ENCODE measurements at regions not wholly inside any gene's neighbourhood (a gene's known extent, or its start where the extent isn't known, plus 50 kb on each side); places are given as distances from the start of the nearest gene placed in this dataset.
"Not testable (repeated sequence)": the region's sequence is repeated elsewhere in the genome, so short reads cannot be mapped to it uniquely, and the experiment has no call there.

DNA sequence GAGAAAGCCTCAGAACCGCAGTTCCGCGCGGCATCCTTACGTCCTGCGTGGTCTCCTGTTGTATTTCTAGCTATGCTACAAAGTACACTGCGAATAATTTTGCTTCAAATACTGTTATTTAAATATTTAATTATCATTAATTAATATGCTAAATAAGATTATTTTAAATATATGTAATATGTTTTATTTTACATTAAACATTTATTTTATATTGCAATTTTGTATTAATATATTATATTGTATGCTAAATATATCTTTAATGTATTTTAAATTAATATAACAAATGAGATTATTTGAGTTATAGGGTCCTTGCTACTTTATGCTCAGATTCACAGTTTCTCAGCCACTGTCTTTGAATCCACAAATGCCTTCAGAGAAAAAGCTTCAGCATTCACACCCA, 436.7 kb downstream of the BRD1 start:
- DNase-seq (ENCODE audit: low read depth in 1 of 2, low spot score in 1 of 2), result no peak
- Histone ChIP-seq H3K27me3 (ENCODE audit: insufficient read depth, poor library complexity, severe bottlenecking) (no peaks in the 10 kb centered on the region), H3K4me3 (replicated peaks; ENCODE audit: insufficient read depth, low read length) (no peak overlapping the region), H3K27ac (replicated peaks) (no peak overlapping the region)
- TF ChIP-seq SPI1 (IDR thresholded peaks at IDR 0.05; ENCODE audit: borderline replicate concordance, low read depth), result no peak
- TF ChIP-seq, protein P1, sequence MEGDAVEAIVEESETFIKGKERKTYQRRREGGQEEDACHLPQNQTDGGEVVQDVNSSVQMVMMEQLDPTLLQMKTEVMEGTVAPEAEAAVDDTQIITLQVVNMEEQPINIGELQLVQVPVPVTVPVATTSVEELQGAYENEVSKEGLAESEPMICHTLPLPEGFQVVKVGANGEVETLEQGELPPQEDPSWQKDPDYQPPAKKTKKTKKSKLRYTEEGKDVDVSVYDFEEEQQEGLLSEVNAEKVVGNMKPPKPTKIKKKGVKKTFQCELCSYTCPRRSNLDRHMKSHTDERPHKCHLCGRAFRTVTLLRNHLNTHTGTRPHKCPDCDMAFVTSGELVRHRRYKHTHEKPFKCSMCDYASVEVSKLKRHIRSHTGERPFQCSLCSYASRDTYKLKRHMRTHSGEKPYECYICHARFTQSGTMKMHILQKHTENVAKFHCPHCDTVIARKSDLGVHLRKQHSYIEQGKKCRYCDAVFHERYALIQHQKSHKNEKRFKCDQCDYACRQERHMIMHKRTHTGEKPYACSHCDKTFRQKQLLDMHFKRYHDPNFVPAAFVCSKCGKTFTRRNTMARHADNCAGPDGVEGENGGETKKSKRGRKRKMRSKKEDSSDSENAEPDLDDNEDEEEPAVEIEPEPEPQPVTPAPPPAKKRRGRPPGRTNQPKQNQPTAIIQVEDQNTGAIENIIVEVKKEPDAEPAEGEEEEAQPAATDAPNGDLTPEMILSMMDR (IDR thresholded peaks at IDR 0.05; ENCODE audit: insufficient read depth, low read length), result no peak
- TF ChIP-seq GABPA (IDR thresholded peaks at IDR 0.05; ENCODE audit: low read depth), result no peak
- TF ChIP-seq POLR2AphosphoS5 (IDR thresholded peaks at IDR 0.05; ENCODE audit: low read depth), result no peak
- no peak for TF ChIP-seq REST (IDR thresholded peaks at IDR 0.05; ENCODE audit: insufficient replicate concordance, low read depth)

DNA sequence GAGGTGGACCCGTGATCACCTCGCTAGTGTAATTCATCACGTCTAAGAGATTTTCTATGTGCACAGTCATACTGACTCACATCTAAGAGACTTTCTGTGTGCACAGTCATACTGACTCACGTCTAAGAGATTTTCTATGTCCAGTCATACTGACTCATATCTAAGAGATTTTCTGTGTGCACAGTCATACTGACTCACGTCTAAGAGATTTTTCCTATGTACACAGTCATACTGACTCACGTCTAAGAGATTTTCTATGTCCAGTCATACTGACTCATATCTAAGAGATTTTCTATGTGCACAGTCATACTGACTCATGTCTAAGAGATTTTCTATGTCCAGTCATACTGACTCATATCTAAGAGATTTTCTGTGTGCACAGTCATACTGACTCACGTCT, 443.8 kb downstream of the BRD1 start:
- not testable (repeated sequence) for H3K27me3 ChIP-seq (ENCODE audit: insufficient read depth, poor library complexity, severe bottlenecking); DNase-seq (ENCODE audit: low read depth in 1 of 2, low spot score in 1 of 2); H3K4me3 ChIP-seq (replicated peaks; ENCODE audit: insufficient read depth, low read length); H3K27ac ChIP-seq (replicated peaks)

- Histone ChIP-seq H3K27me3 (ENCODE audit: insufficient read depth, poor library complexity, severe bottlenecking) (no peaks in the 10 kb centered on the region), H3K4me3 (replicated peaks; ENCODE audit: insufficient read depth, low read length) (no peak overlapping the region), H3K27ac (replicated peaks) (no peak overlapping the region)
- no peak for DNase-seq (ENCODE audit: low read depth in 1 of 2, low spot score in 1 of 2)
- no peak for TF ChIP-seq GABPA (IDR thresholded peaks at IDR 0.05; ENCODE audit: low read depth)
- TF ChIP-seq POLR2AphosphoS5 (IDR thresholded peaks at IDR 0.05; ENCODE audit: low read depth), result no peak
- no peak for TF ChIP-seq REST (IDR thresholded peaks at IDR 0.05; ENCODE audit: insufficient replicate concordance, low read depth)
- TF ChIP-seq, protein P1 (IDR thresholded peaks at IDR 0.05; ENCODE audit: insufficient read depth, low read length), result no peak
- TF ChIP-seq SPI1 (IDR thresholded peaks at IDR 0.05; ENCODE audit: borderline replicate concordance, low read depth), result no peak
These were observed 445.3 kb downstream of the BRD1 start for GRCh38 chr22:49382451-49382735.

DNA sequence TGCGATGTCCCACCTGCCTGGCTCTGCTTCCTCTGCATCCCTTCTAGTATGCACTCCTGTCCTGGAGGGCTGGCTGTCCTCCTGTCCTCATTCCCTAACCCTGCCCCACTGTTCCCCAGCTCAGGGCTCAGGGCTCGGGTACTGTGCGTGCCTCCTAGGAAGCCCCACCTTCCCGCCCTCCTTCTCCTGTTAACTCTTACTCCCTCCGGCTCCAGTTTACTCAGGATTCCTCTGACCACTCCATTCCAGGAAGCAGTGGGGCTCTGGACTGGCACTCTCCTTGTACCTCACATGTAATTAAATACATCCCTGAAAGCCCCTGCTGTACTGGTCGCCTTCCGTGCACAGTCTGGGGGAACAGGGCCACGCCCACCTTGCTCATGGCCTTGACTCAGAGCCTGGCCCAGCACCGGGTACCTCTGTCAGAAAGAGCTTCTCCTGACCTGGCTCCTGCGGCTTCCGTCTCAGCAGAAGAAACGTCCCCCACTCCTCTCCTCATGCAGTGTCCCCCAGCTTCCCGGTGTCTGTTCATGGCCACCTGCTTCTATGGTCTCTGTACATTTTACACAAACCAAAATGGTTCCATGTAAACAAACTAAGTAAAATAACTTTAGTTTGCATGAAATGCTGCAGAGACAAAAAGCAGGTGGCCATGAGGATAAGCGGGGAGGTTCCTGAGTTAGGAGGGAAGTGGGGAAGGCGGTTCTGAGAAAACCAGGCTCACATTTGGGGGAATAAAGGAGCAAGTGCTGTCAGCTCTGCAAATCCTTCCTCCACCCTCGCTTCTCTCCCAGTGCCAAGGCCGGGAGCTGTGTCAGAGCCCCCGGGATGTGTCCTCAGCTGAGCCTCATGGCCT, 445.9 kb downstream of the BRD1 start:
- TF ChIP-seq POLR2AphosphoS5 (IDR thresholded peaks at IDR 0.05; ENCODE audit: low read depth), result no peak
- no peak for TF ChIP-seq GABPA (IDR thresholded peaks at IDR 0.05; ENCODE audit: low read depth)
- TF ChIP-seq SPI1 (IDR thresholded peaks at IDR 0.05; ENCODE audit: borderline replicate concordance, low read depth), result no peak
- TF ChIP-seq, protein P1 (IDR thresholded peaks at IDR 0.05; ENCODE audit: insufficient read depth, low read length), result no peak
- TF ChIP-seq REST (IDR thresholded peaks at IDR 0.05; ENCODE audit: insufficient replicate concordance, low read depth), result no peak
- Histone ChIP-seq H3K27me3 (ENCODE audit: insufficient read depth, poor library complexity, severe bottlenecking) (no peaks in the 10 kb centered on the region), H3K4me3 (replicated peaks; ENCODE audit: insufficient read depth, low read length) (no peak overlapping the region), H3K27ac (replicated peaks) (no peak overlapping the region)
- no peak for DNase-seq (ENCODE audit: low read depth in 1 of 2, low spot score in 1 of 2)

Measured in HL-60 (cell line).